Endodermal cell (in vitro differentiated cells): ENCODE measurements at regions not wholly inside any gene's neighbourhood (a gene's known extent, or its start where the extent isn't known, plus 50 kb on each side); places are given as distances from the start of the nearest gene placed in this dataset.

Source experiments
- DNase-seq: peaks from one replicate; pipeline ENCODE4 v3.0.0-alpha.2; 2017
- H3K27ac ChIP-seq: 2 replicates; pipeline ENCODE4 v1.5.1; 2013; ENCODE audit warnings: mild to moderate bottlenecking, low read depth, low read length, moderate library complexity
- H3K27me3 ChIP-seq: 2 replicates; pipeline ENCODE4 v1.6.1; 2013; ENCODE audit warnings: mild to moderate bottlenecking, low read length, moderate library complexity; ENCODE audit not compliant: insufficient read depth, control insufficient read depth, poor library complexity, severe bottlenecking
- H3K36me3 ChIP-seq: 2 replicates; pipeline ENCODE4 v1.7.0; 2013; ENCODE audit warnings: mild to moderate bottlenecking, low read length, moderate library complexity; ENCODE audit not compliant: control insufficient read depth, insufficient read depth
- H3K4me1 ChIP-seq: one replicate; pipeline ENCODE4 v1.7.0; 2013; ENCODE audit warnings: low read length; ENCODE audit not compliant: control insufficient read depth, insufficient read depth
- H3K4me3 ChIP-seq: 2 replicates; pipeline ENCODE4 v1.5.1; 2013; ENCODE audit warnings: mild to moderate bottlenecking, low read length, moderate library complexity
- H3K9ac ChIP-seq: 2 replicates; pipeline ENCODE4 v1.6.1; 2013; ENCODE audit warnings: mild to moderate bottlenecking, low read length, moderate library complexity; ENCODE audit not compliant: poor library complexity, severe bottlenecking; ENCODE audit errors: extremely low read depth
- H3K9me3 ChIP-seq: 2 replicates; pipeline ENCODE4 v1.6.1; 2013; ENCODE audit warnings: mild to moderate bottlenecking, low read length, moderate library complexity; ENCODE audit not compliant: control insufficient read depth
- H3K27ac Mint-ChIP-seq: 2 replicates; pipeline ENCODE4 v1.8.0; 2020; ENCODE audit warnings: mixed read lengths
- H3K27me3 Mint-ChIP-seq: 2 replicates; pipeline ENCODE4 v1.8.0; 2021; ENCODE audit warnings: mild to moderate bottlenecking, mixed read lengths; ENCODE audit not compliant: insufficient read depth
- H3K36me3 Mint-ChIP-seq: 2 replicates; pipeline ENCODE4 v1.8.0; 2020; ENCODE audit warnings: low read depth, mixed read lengths
- H3K4me1 Mint-ChIP-seq: 2 replicates; pipeline ENCODE4 v1.8.0; 2020; ENCODE audit warnings: mixed read lengths
- H3K4me3 Mint-ChIP-seq: 2 replicates; pipeline ENCODE4 v1.8.0; 2020; ENCODE audit warnings: mild to moderate bottlenecking, moderate library complexity, mixed read lengths
- H3K9me3 Mint-ChIP-seq: 2 replicates; pipeline ENCODE4 v1.8.0; 2020; ENCODE audit warnings: mild to moderate bottlenecking, mixed read lengths
- CTCF ChIP-seq: fragments of 200-600 bp; sonication (generic); conservative IDR thresholded peaks from 2 replicates; pipeline ENCODE4 v1.5.0; 2021; ENCODE audit warnings: antibody characterized with exemption, mild to moderate bottlenecking
- WGBS, 2 experiments: methylation state at CpG; one replicate each; pipeline versions ENCODE4 v1.1.5 to v1.1.7; 2013; ENCODE audit warnings: missing lambda C conversion rate in 2 of 2, mixed read lengths in 1 of 2; ENCODE audit not compliant: insufficient coverage in 1 of 2, insufficient read length in 1 of 2; 5-methylcytosine and 5-hydroxymethylcytosine counted together

GRCh38 chr5:88658886-88659285 is 224.1 kb downstream of the MEF2C start:
- Histone ChIP-seq H3K27ac (no peak overlapping the region), H3K4me1 (peaks cover 5% of the 10 kb centered on the region), H3K9ac (no peak overlapping the region), H3K4me3 (no peak overlapping the region), H3K27me3 (peaks cover 85% of the 10 kb centered on the region), H3K36me3 (no peaks in the 10 kb centered on the region), H3K9me3 (no peaks in the 10 kb centered on the region)
- Mint-ChIP-seq H3K36me3 (no peaks in the 10 kb centered on the region), H3K9me3 (no peaks in the 10 kb centered on the region), H3K27ac (no peak overlapping the region), H3K27me3 (peaks cover 71% of the 10 kb centered on the region), H3K4me3 (no peak overlapping the region), H3K4me1 (peaks cover 13% of the 10 kb centered on the region)
- 79 to 100% methylated on average over 1 to 2 of the region's 4 CpGs for WGBS, 2 experiments
- TF ChIP-seq CTCF: no peak
- DNase-seq: no peak

DNA sequence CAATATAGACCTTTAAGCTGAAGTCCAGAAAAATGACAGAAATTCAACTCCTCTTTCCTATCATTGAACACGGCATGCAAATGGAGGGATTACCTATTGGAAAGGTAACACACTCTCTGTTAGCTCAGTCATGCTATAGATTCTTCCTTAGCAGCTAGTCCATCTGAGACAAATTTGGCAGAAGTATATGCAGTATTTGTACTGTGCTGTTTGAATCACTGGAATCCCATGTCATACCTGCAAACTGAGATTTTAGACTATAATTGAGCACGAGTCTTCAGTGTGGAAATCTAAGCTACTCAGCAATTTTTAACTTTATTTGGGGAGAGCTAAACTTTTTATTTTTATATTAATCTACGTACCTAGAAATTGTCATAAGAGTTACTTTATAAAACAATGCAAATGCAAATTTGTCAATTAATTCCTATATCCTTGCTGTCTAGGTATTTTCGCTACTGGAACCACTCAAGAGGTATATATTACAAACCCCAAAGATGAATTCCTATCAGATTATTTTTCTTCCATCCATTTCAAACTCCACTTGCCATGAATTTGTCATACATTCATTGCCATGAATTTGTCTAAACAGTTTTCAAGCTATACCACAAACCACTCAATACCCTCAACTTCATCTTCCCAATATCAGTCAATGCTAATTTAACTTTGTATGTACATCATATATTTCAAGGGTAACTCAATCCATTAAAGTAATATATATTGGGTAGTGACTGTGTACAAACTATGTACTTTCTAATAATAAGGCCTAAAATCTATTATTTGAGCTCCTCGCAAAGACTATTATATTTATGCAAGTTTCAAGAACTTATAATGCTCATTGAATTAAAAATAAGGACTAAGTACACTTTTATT is 224.8 kb downstream of the MEF2C start:
- H3K27me3 ChIP-seq: peaks cover 78% of the 10 kb centered on the region
- peaks cover 64% of the 10 kb centered on the region for H3K27me3 Mint-ChIP-seq
- no peak overlapping the region for H3K27ac ChIP-seq
- no peaks in the 10 kb centered on the region for H3K9me3 Mint-ChIP-seq
- no peaks in the 10 kb centered on the region for H3K9me3 ChIP-seq
- no peak for TF ChIP-seq CTCF
- no peaks in the 10 kb centered on the region for H3K36me3 Mint-ChIP-seq
- H3K4me1 ChIP-seq: peaks cover 5% of the 10 kb centered on the region
- no peaks in the 10 kb centered on the region for H3K36me3 ChIP-seq
- no peak overlapping the region for H3K4me3 Mint-ChIP-seq
- 92 to 97% methylated on average over 2 to 4 of the region's 5 CpGs for WGBS, 2 experiments
- no peak overlapping the region for H3K4me3 ChIP-seq
- H3K4me1 Mint-ChIP-seq: peaks cover 13% of the 10 kb centered on the region
- no peak overlapping the region for H3K9ac ChIP-seq
- no peak overlapping the region for H3K27ac Mint-ChIP-seq
- no peak for DNase-seq

GRCh38 chr5:88657136-88657535 is 225.8 kb downstream of the MEF2C start:
- Histone ChIP-seq H3K4me3 (no peak overlapping the region), H3K4me1 (peaks cover 5% of the 10 kb centered on the region), H3K27me3 (peaks cover 68% of the 10 kb centered on the region), H3K9me3 (no peaks in the 10 kb centered on the region), H3K36me3 (no peaks in the 10 kb centered on the region), H3K27ac (no peak overlapping the region), H3K9ac (no peak overlapping the region)
- no peak overlapping the region for H3K4me3 Mint-ChIP-seq
- H3K4me1 Mint-ChIP-seq: peaks cover 13% of the 10 kb centered on the region
- no peaks in the 10 kb centered on the region for H3K9me3 Mint-ChIP-seq
- no peak overlapping the region for H3K27ac Mint-ChIP-seq
- no CpG with 5 or more reads among the region's 1 CpG for WGBS, 2 experiments
- no peak for TF ChIP-seq CTCF
- peaks cover 58% of the 10 kb centered on the region for H3K27me3 Mint-ChIP-seq
- no peak for DNase-seq
- H3K36me3 Mint-ChIP-seq: no peaks in the 10 kb centered on the region
